ENCODE measurements at regions not wholly inside any gene's neighbourhood (a gene's known extent, or its start where the extent isn't known, plus 50 kb on each side); places are given as distances from the start of the nearest gene placed in this dataset.

DNA sequence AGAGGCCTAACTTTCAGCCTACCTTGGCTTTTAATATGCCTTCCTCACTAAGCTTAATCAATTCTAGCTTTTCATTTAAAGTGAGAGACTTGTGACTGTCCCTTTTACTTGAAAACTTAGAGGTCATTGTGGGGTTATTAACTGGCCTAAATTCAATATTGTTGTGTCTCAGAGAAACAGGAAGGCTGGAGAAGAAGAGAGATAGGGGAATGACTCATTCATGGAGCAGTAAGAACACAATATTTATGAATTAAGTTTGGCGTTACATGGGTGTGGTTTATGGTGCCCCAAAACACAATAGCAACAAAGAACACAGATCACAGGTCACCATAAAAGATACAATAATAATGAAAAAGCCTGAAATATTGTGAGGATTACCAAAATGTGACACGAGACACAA is 612.1 kb downstream of the TBC1D4 start:
- Histone ChIP-seq H3K9me3 (ENCODE audit: control insufficient read depth, low read length) (no peaks in the 10 kb centered on the region), H3K36me3 (ENCODE audit: control insufficient read depth, insufficient read depth, low read length) (no peaks in the 10 kb centered on the region), H3K4me3 (ENCODE audit: insufficient read depth, low read depth, low read length, poor library complexity, severe bottlenecking) (no peak overlapping the region), H3K4me1 (ENCODE audit: control insufficient read depth, insufficient read depth, low read length, poor library complexity, severe bottlenecking) (no peaks in the 10 kb centered on the region), H3K27ac (ENCODE audit: insufficient read depth, low read length, poor library complexity, severe bottlenecking) (no peak overlapping the region), H3K27me3 (replicated peaks; ENCODE audit: control insufficient read depth, insufficient read depth, low read length, poor library complexity, severe bottlenecking) (no peaks in the 10 kb centered on the region)
- DNase-seq, result no peak

DNA sequence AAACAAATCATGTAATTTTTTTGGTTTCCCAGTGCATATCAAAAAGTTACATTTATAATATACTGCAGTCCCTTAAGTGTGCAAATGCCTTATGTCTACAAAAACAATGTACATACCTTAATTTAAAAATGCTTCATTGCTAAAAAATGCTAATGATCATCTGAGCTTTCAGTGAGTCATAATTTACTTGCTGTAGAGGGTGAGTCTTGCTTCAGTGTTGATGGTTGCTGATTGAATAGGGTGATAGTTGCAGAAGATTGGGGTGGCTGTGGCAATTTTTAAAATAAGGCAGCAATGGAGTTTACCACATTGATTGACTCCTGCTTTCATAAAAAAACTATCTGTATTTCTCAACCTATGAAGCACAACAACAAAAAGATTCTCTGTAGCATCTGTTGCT is 613.9 kb downstream of the TBC1D4 start:
- no peak overlapping the region for H3K27ac ChIP-seq (ENCODE audit: insufficient read depth, low read length, poor library complexity, severe bottlenecking)
- DNase-seq, result no peak

DNA sequence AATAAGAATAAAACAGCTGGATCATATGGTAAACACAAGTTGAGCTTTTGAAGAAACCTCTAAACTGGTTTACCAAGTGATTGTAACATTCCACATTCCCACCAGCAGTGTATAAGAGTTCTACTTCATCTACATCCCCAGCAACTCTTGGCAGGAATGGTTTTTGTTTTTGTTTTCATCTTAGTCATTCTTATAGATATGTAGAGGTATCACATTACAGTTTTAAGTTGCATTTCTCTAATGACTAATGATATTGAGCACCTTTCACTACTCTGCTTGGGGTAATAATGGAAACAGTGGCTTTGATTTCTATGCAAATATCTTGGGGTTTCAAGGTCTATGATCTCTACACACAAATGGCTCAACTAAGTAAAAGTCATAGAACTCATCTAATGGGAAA is 614.5 kb downstream of the TBC1D4 start:
- no peak for DNase-seq
- H3K27ac ChIP-seq (ENCODE audit: insufficient read depth, low read length, poor library complexity, severe bottlenecking), result no peak overlapping the region
- H3K4me3 ChIP-seq (ENCODE audit: insufficient read depth, low read depth, low read length, poor library complexity, severe bottlenecking), result no peak overlapping the region
- no peaks in the 10 kb centered on the region for H3K4me1 ChIP-seq (ENCODE audit: control insufficient read depth, insufficient read depth, low read length, poor library complexity, severe bottlenecking)
- H3K36me3 ChIP-seq (ENCODE audit: control insufficient read depth, insufficient read depth, low read length), result no peaks in the 10 kb centered on the region
- no peaks in the 10 kb centered on the region for H3K9me3 ChIP-seq (ENCODE audit: control insufficient read depth, low read length)
- H3K27me3 ChIP-seq (replicated peaks; ENCODE audit: control insufficient read depth, insufficient read depth, low read length, poor library complexity, severe bottlenecking), result no peaks in the 10 kb centered on the region

More for the DNA sequence above, 613.9 kb downstream of the TBC1D4 start:
- H3K27me3 ChIP-seq (replicated peaks; ENCODE audit: control insufficient read depth, insufficient read depth, low read length, poor library complexity, severe bottlenecking), result no peaks in the 10 kb centered on the region
- no peaks in the 10 kb centered on the region for H3K36me3 ChIP-seq (ENCODE audit: control insufficient read depth, insufficient read depth, low read length)
- no peak overlapping the region for H3K4me3 ChIP-seq (ENCODE audit: insufficient read depth, low read depth, low read length, poor library complexity, severe bottlenecking)
- H3K4me1 ChIP-seq (ENCODE audit: control insufficient read depth, insufficient read depth, low read length, poor library complexity, severe bottlenecking), result no peaks in the 10 kb centered on the region
- no peaks in the 10 kb centered on the region for H3K9me3 ChIP-seq (ENCODE audit: control insufficient read depth, low read length)

DNA sequence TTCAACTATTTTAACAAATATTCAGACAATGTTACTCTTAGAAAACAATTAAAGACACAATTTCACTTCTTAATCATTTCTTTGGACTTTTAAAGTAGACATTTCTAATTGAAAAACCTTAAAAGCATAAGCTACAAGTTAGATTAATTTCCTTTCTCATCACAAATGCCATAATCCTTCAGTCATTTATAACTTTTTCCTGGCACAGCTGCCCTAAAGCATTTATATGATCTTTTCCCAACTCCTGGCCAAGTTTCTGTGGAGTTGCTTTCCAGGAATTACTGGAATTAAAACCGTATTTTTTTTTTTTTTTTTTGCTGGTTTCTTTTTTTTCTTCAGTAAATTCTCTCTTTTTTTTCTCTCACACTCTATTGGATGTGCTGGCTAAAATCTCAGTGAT is 615.9 kb downstream of the TBC1D4 start:
- Histone ChIP-seq H3K9me3 (ENCODE audit: control insufficient read depth, low read length) (no peaks in the 10 kb centered on the region), H3K27me3 (replicated peaks; ENCODE audit: control insufficient read depth, insufficient read depth, low read length, poor library complexity, severe bottlenecking) (no peaks in the 10 kb centered on the region)
- DNase-seq, result no peak

DNA sequence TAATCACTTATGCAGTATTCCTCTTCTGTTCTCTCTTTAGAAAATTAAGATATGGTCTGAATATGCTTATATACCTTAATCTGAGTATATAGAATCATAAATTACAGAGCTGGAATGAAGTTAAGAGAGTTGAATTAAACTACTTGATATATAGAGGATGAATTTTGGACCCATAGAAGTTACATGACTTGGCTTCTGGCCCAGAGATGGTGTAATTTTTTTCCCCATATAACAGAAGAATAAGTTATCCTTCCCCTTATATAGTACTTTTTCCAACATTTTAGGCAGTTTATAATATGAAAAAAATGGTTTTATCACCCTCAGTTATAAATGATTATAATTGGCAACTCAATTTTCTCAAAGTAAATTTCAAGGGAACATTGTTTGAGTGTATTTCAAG is 616.3 kb downstream of the TBC1D4 start:
- no peaks in the 10 kb centered on the region for H3K36me3 ChIP-seq (ENCODE audit: control insufficient read depth, insufficient read depth, low read length)
- H3K4me1 ChIP-seq (ENCODE audit: control insufficient read depth, insufficient read depth, low read length, poor library complexity, severe bottlenecking), result no peaks in the 10 kb centered on the region
- H3K4me3 ChIP-seq (ENCODE audit: insufficient read depth, low read depth, low read length, poor library complexity, severe bottlenecking), result no peak overlapping the region
- H3K9me3 ChIP-seq (ENCODE audit: control insufficient read depth, low read length), result no peaks in the 10 kb centered on the region
- DNase-seq, result no peak
- H3K27ac ChIP-seq (ENCODE audit: insufficient read depth, low read length, poor library complexity, severe bottlenecking), result no peak overlapping the region
- H3K27me3 ChIP-seq (replicated peaks; ENCODE audit: control insufficient read depth, insufficient read depth, low read length, poor library complexity, severe bottlenecking), result no peaks in the 10 kb centered on the region

More for the DNA sequence above, 615.9 kb downstream of the TBC1D4 start:
- no peak overlapping the region for H3K27ac ChIP-seq (ENCODE audit: insufficient read depth, low read length, poor library complexity, severe bottlenecking)
- H3K4me3 ChIP-seq (ENCODE audit: insufficient read depth, low read depth, low read length, poor library complexity, severe bottlenecking), result no peak overlapping the region
- H3K36me3 ChIP-seq (ENCODE audit: control insufficient read depth, insufficient read depth, low read length), result no peaks in the 10 kb centered on the region
- no peaks in the 10 kb centered on the region for H3K4me1 ChIP-seq (ENCODE audit: control insufficient read depth, insufficient read depth, low read length, poor library complexity, severe bottlenecking)

DNA sequence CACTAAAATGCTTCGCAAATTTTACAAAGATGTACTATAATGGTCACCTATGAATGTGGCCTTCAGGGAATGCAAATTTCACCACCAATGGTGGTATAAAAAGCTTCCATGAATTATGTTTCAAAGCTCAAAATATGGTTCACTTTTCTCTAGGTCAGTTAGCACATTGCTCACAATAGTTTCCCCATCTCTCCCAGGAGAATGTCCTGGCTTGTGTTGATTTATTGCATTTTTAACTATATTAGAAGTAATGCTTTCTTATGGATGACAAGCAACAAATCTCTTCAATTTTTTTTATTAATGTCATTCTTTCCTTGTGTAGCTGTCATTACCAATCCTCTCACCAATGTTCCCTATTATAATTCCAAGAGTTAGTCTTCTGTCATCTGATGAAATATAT is 621.2 kb downstream of the TBC1D4 start:
- Histone ChIP-seq H3K36me3 (ENCODE audit: control insufficient read depth, insufficient read depth, low read length) (no peaks in the 10 kb centered on the region), H3K9me3 (ENCODE audit: control insufficient read depth, low read length) (no peaks in the 10 kb centered on the region), H3K4me1 (ENCODE audit: control insufficient read depth, insufficient read depth, low read length, poor library complexity, severe bottlenecking) (no peaks in the 10 kb centered on the region), H3K4me3 (ENCODE audit: insufficient read depth, low read depth, low read length, poor library complexity, severe bottlenecking) (no peak overlapping the region), H3K27ac (ENCODE audit: insufficient read depth, low read length, poor library complexity, severe bottlenecking) (no peak overlapping the region), H3K27me3 (replicated peaks; ENCODE audit: control insufficient read depth, insufficient read depth, low read length, poor library complexity, severe bottlenecking) (no peaks in the 10 kb centered on the region)
- DNase-seq, result no peak

DNA sequence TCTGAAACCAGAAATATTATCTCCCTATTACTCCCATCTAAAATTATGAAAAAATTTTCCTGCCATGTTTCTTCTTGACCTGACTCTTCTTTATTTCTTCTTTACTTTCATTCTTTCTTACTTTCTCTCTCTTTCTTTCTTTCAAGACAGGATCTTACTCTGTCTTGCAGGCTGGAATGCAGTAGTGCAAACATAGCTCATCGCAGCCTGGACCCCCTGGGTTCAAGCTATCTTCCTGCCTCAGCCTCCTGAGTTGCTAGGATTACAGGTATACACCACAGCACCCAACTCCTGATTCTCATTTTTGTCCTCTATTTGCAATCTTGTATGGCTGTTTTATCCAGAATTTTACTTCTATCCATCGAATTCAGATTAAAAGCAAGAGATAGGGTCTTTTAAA is 631.1 kb downstream of the TBC1D4 start:
- Histone ChIP-seq H3K27ac (ENCODE audit: insufficient read depth, low read length, poor library complexity, severe bottlenecking) (no peak overlapping the region), H3K27me3 (replicated peaks; ENCODE audit: control insufficient read depth, insufficient read depth, low read length, poor library complexity, severe bottlenecking) (no peaks in the 10 kb centered on the region), H3K36me3 (ENCODE audit: control insufficient read depth, insufficient read depth, low read length) (no peaks in the 10 kb centered on the region), H3K4me3 (ENCODE audit: insufficient read depth, low read depth, low read length, poor library complexity, severe bottlenecking) (no peak overlapping the region), H3K9me3 (ENCODE audit: control insufficient read depth, low read length) (no peaks in the 10 kb centered on the region), H3K4me1 (ENCODE audit: control insufficient read depth, insufficient read depth, low read length, poor library complexity, severe bottlenecking) (no peaks in the 10 kb centered on the region)
- DNase-seq, result no peak

DNA sequence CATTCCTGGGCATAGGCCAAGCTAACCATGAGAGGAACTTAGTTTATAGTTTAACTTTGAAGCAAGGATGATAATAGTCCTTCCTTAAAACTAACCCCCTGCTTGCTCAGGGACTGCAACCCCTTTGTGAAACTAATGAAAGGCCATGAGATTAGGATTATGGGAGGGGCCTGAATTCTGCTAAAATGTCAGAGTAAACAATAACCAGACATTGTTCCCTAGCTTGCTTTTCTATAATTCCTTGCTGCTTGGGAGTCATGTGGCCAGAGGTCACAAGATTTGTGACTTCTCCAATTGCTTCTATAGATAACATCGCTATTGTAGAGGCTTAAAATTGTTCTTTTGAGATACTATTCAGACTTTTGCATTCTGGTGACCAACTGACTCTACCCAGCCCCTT is 634.0 kb downstream of the TBC1D4 start:
- DNase-seq, result no peak
- no peaks in the 10 kb centered on the region for H3K27me3 ChIP-seq (replicated peaks; ENCODE audit: control insufficient read depth, insufficient read depth, low read length, poor library complexity, severe bottlenecking)
- no peaks in the 10 kb centered on the region for H3K36me3 ChIP-seq (ENCODE audit: control insufficient read depth, insufficient read depth, low read length)
- no peak overlapping the region for H3K27ac ChIP-seq (ENCODE audit: insufficient read depth, low read length, poor library complexity, severe bottlenecking)
- H3K4me1 ChIP-seq (ENCODE audit: control insufficient read depth, insufficient read depth, low read length, poor library complexity, severe bottlenecking), result no peaks in the 10 kb centered on the region
- H3K9me3 ChIP-seq (ENCODE audit: control insufficient read depth, low read length), result no peaks in the 10 kb centered on the region
- H3K4me3 ChIP-seq (ENCODE audit: insufficient read depth, low read depth, low read length, poor library complexity, severe bottlenecking), result no peak overlapping the region

DNA sequence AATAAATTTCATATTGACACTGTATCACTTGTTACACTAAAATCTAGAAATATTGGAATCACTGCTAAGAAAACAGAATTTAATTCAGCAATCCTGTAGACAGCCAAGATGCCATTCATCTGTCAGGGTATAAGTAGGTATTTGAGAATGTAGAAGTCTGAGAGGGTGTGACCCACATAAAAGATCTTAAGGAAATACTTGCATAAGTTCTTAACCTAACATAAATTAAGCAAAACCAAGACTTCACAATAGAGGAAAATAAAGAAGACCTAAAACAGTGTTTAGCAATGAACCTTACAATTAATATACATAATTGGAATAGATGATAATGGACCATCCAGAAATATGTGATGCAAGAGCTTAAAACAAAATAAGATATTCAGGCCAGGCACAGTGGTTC is 636.2 kb downstream of the TBC1D4 start:
- H3K4me3 ChIP-seq (ENCODE audit: insufficient read depth, low read depth, low read length, poor library complexity, severe bottlenecking), result no peak overlapping the region
- H3K9me3 ChIP-seq (ENCODE audit: control insufficient read depth, low read length), result no peaks in the 10 kb centered on the region
- DNase-seq, result no peak
- no peak overlapping the region for H3K27ac ChIP-seq (ENCODE audit: insufficient read depth, low read length, poor library complexity, severe bottlenecking)
- H3K27me3 ChIP-seq (replicated peaks; ENCODE audit: control insufficient read depth, insufficient read depth, low read length, poor library complexity, severe bottlenecking), result no peaks in the 10 kb centered on the region
- no peaks in the 10 kb centered on the region for H3K4me1 ChIP-seq (ENCODE audit: control insufficient read depth, insufficient read depth, low read length, poor library complexity, severe bottlenecking)
- H3K36me3 ChIP-seq (ENCODE audit: control insufficient read depth, insufficient read depth, low read length), result no peaks in the 10 kb centered on the region

DNA sequence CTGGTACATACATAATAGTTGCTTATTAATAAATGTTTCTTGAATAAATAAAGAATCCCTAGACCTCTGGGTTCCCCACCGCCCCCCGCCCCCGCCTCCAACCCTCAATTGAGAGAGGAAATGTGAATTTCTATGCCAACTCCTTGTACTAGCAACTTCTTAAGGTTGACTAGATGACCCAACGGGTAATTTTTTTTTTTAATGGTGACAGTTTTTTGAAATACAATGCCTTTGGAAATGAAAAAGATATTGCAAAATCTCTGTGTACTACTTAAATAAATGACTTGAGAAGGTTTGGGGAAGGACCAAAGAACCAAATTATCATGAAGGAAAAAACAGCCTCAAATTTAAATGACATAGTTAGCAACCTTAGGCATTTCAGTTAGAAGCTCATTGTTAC is 640.3 kb downstream of the TBC1D4 start:
- no peak for DNase-seq
- no peaks in the 10 kb centered on the region for H3K9me3 ChIP-seq (ENCODE audit: control insufficient read depth, low read length)
- H3K4me1 ChIP-seq (ENCODE audit: control insufficient read depth, insufficient read depth, low read length, poor library complexity, severe bottlenecking), result no peaks in the 10 kb centered on the region
- H3K27ac ChIP-seq (ENCODE audit: insufficient read depth, low read length, poor library complexity, severe bottlenecking), result no peak overlapping the region
- H3K4me3 ChIP-seq (ENCODE audit: insufficient read depth, low read depth, low read length, poor library complexity, severe bottlenecking), result no peak overlapping the region
- no peaks in the 10 kb centered on the region for H3K36me3 ChIP-seq (ENCODE audit: control insufficient read depth, insufficient read depth, low read length)
- no peaks in the 10 kb centered on the region for H3K27me3 ChIP-seq (replicated peaks; ENCODE audit: control insufficient read depth, insufficient read depth, low read length, poor library complexity, severe bottlenecking)

DNA sequence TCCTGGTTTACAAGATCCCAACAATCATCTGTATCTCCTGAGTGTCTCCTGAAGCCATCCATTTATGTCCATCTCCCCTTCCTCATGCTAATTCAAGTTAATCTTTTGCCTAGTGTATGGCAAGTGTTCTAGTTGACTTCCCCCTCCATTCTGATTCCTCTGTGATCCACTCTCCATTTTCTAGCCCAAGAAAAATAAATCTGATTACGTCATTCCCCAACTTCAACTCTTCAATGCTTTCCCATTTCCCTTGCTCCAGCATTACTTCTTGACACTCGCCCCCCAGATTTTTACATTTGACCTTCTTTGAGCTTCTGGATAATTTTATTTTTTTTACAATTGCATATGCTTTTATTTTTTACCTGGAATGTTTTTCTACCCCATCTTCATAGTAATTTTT is 640.8 kb downstream of the TBC1D4 start:
- Histone ChIP-seq H3K27ac (ENCODE audit: insufficient read depth, low read length, poor library complexity, severe bottlenecking) (no peak overlapping the region), H3K4me1 (ENCODE audit: control insufficient read depth, insufficient read depth, low read length, poor library complexity, severe bottlenecking) (no peaks in the 10 kb centered on the region), H3K27me3 (replicated peaks; ENCODE audit: control insufficient read depth, insufficient read depth, low read length, poor library complexity, severe bottlenecking) (no peaks in the 10 kb centered on the region), H3K9me3 (ENCODE audit: control insufficient read depth, low read length) (no peaks in the 10 kb centered on the region), H3K4me3 (ENCODE audit: insufficient read depth, low read depth, low read length, poor library complexity, severe bottlenecking) (no peak overlapping the region), H3K36me3 (ENCODE audit: control insufficient read depth, insufficient read depth, low read length) (no peaks in the 10 kb centered on the region)
- DNase-seq, result no peak
